ENCODE measurements at regions not wholly inside any gene's neighbourhood (a gene's known extent, or its start where the extent isn't known, plus 50 kb on each side); places are given as distances from the start of the nearest gene placed in this dataset.

DNA sequence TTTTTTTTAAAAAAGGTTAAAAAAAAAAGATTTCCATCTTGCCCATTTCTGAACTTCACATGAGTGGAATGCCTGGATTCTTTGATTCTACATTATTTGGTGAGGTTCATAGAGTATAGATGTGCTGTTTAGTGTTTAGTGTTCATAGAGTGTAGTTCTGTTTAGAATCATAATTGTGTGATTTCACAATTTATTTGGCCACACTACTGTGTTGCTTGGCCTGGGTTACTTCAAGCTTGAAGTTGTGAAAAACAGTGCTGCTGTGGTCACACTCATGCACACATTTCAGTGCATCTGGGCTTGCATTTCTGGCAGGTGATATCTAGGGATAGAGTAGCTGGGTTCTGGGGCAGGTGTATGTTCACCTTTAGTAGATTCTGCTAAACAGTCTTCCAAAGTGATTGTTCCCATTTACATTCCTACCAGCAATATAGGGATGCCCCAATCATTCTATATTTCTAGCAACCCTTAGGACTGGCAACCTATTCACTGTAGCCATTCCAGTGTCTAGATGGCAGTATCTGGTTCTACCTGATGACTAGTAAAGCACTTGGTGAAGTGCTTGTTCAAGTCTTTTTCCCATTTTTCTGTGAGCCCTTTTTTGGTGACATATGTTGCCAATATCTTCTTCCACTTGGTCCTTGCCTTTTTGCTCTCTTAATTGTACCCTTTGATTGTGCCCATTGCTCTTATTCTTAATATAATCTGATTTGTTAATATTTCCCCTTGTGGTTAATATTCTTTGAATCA lies 50.6 kb upstream of the RBFOX3 start:
- DNase-seq: no peak
- H3K9me3 Mint-ChIP-seq: peaks cover 0 to 11% (median 6%) of the 10 kb centered on the region in 7 donors
- no peaks in the 10 kb centered on the region for H3K4me1 ChIP-seq (ENCODE audit: control insufficient read depth in 1 of 2, insufficient read depth in 2 of 2, low read length in 2 of 2)

More for the DNA sequence above, 50.6 kb upstream of the RBFOX3 start:
- Histone ChIP-seq H3K27me3 (ENCODE audit: control insufficient read depth in 2 of 2, insufficient read depth in 2 of 2, low read length in 2 of 2) (peaks cover 2 to 24% of the 10 kb centered on the region in 2 donors), H3K79me2 (ENCODE audit: insufficient read depth, low read length) (no peaks in the 10 kb centered on the region), H3K4me2 (replicated peaks; ENCODE audit: extremely low read depth, low read length, poor library complexity, severe bottlenecking) (no peak overlapping the region), H3K4me3 (replicated peaks in 1 of 3; ENCODE audit: low read depth in 2 of 3, low read length in 3 of 3) (no peak overlapping the region), H3K36me3 (replicated peaks in 1 of 2; ENCODE audit: control insufficient read depth in 1 of 2, insufficient read depth in 2 of 2, low read length in 2 of 2) (no peaks in the 10 kb centered on the region), H2AFZ (ENCODE audit: insufficient read depth, low read depth, low read length, poor library complexity, severe bottlenecking) (no peak overlapping the region), H3K9ac (ENCODE audit: insufficient read depth, low read length, poor library complexity, severe bottlenecking) (no peak overlapping the region), H4K20me1 (ENCODE audit: insufficient read depth, low read length) (no peaks in the 10 kb centered on the region), H3K9me3 (replicated peaks in 1 of 2; ENCODE audit: control insufficient read depth in 1 of 2, insufficient read depth in 1 of 2, low read length in 2 of 2) (no peaks in the 10 kb centered on the region), H3K27ac (ENCODE audit: low read depth in 1 of 2, low read length in 2 of 2) (no peak overlapping the region)
- TF ChIP-seq CTCF (IDR thresholded peaks at IDR 0.05): no peak
- Mint-ChIP-seq H3K27ac (no peak overlapping the region), H3K4me3 (peak overlapping the region in 1 of 2 donors; percentile 10), H3K4me1 (no peaks in the 10 kb centered on the region), H3K36me3 (no peaks in the 10 kb centered on the region), H3K27me3 (ENCODE audit: low read depth in 3 of 3) (peaks cover 25 to 75% (median 35%) of the 10 kb centered on the region in 3 donors)
- intact Hi-C loops (cut with micrococcal nuclease): no loop called here

Measured in CD14-positive monocyte (primary cell).